Sigmoid colon (tissue), 3 donors: ENCODE measurements at regions not wholly inside any gene's neighbourhood (a gene's known extent, or its start where the extent isn't known, plus 50 kb on each side); places are given as distances from the start of the nearest gene placed in this dataset.

ENCODE experiments used
- CTCF ChIP-seq, 4 experiments: fragments of 450-650 bp in 3 of 4; fragments of 200-600 bp in 1 of 4; IDR thresholded peaks; one replicate each; pipeline ENCODE4 v1.5.1; 2016 to 2019; ENCODE audit warnings: antibody characterized with exemption in 4 of 4, mild to moderate bottlenecking in 3 of 4, moderate library complexity in 2 of 4
- POLR2A ChIP-seq, 2 donors: fragments of 450-650 bp; IDR thresholded peaks; one replicate each; pipeline ENCODE4 v1.6.1; 2016; ENCODE audit warnings: antibody characterized with exemption in 2 of 2, mild to moderate bottlenecking in 2 of 2, moderate library complexity in 2 of 2

- TF ChIP-seq POLR2A (IDR thresholded peaks at IDR 0.05) (no peak), CTCF (IDR thresholded peaks at IDR 0.05) (no peak)
Observed at GRCh38 chr3:115423170-115423569, 200.1 kb upstream of the GAP43 start.
